HG02610 (cell line): ENCODE measurements at regions not wholly inside any gene's neighbourhood (a gene's known extent, or its start where the extent isn't known, plus 50 kb on each side); places are given as distances from the start of the nearest gene placed in this dataset.
"Not testable (repeated sequence)": the region's sequence is repeated elsewhere in the genome, so short reads cannot be mapped to it uniquely, and the experiment has no call there.

Experiments used
- ATAC-seq: cut with Tn5 transposase; IDR thresholded peaks from one replicate; pipeline ENCODE4 v1.9.1; 2021; ENCODE audit warnings: mild to moderate bottlenecking, moderate library complexity; ENCODE audit not compliant: unreplicated experiment

DNA sequence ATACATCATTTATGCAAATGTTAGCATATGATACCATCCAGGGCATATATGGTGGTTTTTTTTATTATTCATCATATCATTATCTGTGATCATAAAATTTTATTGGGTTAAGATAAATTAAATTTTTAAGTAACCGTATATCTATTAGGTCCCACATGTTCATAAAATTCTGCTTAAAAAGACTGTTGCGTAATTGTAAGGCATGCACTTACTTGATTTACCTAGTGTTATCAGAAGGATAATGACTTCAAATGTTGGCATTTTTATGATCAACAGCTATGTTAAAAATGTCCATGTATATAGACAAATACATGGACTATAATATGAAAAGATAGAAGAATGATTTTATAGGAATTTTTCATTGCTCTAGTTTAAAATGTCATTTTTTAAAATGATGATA lies 1625.5 kb upstream of the CELF4 start:
- no peak for ATAC-seq

DNA sequence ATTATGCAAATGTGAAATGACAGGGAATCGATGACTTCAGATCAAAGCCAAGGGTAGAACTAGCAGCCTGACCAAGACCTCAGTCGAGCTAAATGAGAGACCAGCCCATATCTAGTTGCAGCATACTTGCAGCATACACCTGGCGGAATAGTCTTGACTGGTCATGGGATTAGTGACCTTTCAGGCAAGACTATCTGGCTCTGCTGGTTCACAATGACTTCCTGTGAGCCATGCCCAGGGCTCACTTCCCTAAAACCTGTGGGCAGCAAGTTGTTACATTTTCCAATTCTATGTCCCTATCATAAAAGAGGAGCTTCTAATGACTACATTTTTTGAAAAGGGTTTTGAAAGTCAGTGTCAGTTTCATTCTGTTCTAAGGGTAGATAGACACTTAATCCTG lies 1624.9 kb upstream of the CELF4 start:
- ATAC-seq, result no peak

DNA sequence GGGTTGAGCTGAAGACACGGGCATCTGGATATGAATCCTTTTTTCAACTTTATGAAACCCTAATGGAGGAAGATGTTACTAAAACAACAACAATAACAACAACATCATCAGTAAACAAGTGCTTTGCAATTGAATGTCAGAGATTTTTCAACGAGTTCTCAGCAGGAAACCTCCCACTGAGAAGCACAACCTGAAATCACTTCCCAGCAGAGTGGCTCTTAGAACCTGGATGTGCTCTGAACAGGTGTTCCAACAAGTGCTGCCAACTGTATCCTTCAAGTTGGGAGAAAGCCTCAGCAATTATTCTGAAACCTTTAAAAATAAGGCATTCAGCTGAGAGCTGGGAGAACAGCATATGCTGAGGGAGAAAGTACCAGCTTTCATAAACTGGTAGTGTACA lies 1622.7 kb upstream of the CELF4 start:
- no peak for ATAC-seq

DNA sequence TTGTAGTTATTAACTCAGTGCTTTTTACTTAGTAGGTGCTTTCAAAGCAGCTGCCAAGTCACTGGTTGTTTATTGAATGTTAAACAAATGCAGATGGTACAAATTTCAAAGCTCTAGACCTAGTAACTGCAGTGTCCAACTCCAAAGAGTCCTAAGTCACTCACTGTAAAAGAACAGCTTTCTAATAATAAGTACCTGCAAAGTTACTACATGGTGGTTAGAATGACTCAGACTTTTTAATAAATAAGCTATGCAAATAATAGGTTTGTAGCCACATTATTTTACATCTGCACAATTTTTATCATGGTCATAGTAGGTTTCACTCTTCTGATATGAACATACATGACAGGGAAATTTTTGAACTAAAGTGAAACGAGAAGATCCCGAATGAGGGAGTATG lies 1620.4 kb upstream of the CELF4 start:
- no peak for ATAC-seq

GRCh38 chr18:39184176-39184575 lies 1618.6 kb upstream of the CELF4 start:
- ATAC-seq, result no peak

GRCh38 chr18:39178166-39178565 lies 1612.6 kb upstream of the CELF4 start:
- no peak for ATAC-seq

GRCh38 chr18:39172695-39173421 lies 1607.3 kb upstream of the CELF4 start:
- ATAC-seq, result no peak

GRCh38 chr18:39168723-39169122 lies 1603.1 kb upstream of the CELF4 start:
- no peak for ATAC-seq

GRCh38 chr18:39167990-39168389 lies 1602.4 kb upstream of the CELF4 start:
- ATAC-seq, result no peak

DNA sequence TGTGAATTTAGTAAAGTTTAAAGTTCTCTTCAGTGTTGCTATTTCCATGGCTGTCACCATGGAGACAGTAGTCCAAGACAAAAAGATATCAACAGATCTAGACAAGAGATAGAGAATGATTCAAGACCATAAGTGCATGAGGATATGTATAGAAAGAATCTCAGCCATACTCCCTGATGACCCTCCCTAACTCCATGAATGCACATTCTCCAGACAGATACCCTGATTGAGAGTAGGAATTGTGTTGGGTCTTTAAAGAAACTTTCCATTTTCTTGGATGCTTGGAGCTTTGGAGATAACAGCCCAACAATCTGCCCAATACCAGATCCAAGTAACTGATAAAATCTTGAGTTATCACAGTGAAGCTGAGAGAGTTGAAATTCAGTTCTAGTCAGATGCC lies 1601.2 kb upstream of the CELF4 start:
- no peak for ATAC-seq

- no peak for ATAC-seq
Observed at GRCh38 chr18:39162013-39162827, 1596.6 kb upstream of the CELF4 start.

- no peak for ATAC-seq
Observed at GRCh38 chr18:39149211-39149806, 1583.7 kb upstream of the CELF4 start.

DNA sequence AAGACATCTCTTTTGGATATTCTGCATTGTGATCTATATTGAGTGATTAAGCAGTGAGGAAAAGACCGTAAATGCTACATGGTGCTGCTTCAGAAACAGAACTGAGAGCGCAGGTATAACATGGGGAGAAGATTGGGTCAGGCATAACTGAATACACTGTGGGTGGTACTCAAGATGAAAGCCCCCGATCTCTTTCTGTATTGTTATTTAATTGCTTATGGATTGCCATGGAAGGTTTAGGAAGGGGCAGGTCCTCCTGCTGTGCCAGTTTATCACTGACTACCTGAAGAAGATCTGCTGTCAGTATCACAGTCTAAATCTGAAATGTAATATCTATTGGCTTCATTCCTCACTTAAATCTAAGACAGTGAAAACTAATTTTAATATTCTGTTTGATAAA lies 1568.7 kb upstream of the CELF4 start:
- no peak for ATAC-seq

DNA sequence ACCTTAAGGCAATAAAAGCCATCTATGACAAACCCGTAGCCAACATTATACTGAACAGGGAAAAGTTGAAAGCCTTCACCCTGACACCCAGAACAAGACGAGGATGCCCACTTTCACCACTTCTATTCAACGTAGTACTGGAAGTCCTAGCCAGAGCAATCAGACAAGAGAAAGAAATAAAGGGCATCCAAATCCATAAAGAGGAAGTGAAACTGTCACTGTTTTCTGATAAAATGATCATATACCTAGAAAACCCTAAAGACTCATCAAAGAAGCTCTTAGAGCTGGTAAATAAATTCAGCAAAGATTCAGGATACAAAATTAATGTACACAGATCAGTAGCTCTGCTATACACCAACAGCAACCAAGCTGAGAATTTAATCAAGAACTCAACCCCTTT lies 1561.9 kb upstream of the CELF4 start:
- not testable (repeated sequence) for ATAC-seq

DNA sequence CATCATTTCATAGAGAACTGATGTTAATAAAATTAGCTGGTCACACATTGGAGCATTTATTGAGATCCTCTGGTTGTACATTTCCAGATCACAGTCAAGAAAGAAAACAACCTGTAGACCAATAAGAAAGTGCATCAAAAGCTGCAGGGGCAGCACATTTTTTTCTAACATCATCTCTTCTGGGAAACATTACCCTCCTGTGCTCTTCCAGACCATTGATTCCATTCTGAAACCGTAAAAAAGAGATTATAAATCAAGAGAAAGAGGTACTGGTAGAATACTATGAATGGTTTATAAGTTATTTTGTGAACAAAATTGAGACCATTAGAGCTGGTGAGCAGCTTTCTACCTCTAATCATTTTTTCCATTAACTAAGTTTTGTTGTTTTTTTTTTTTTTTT lies 1548.2 kb upstream of the CELF4 start:
- no peak for ATAC-seq

DNA sequence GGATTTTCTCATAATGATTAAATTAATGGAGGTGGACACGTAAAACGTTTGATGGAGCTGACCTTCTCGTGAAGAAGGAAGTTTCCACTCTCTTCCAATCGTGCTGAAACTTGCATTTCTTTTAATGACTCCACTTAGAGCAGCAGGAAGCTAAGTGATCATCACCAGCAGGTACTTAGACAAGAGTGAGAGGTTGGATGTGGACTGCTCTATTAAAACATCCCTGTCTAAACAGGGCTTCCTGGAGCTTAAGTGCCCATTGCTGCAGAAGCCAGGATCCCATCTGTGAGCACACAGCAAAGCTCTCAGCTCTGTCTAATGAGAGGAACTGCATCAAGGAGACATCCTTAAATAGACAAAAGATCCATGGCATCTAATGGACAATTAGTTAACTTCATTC lies 1539.5 kb upstream of the CELF4 start:
- no peak for ATAC-seq

DNA sequence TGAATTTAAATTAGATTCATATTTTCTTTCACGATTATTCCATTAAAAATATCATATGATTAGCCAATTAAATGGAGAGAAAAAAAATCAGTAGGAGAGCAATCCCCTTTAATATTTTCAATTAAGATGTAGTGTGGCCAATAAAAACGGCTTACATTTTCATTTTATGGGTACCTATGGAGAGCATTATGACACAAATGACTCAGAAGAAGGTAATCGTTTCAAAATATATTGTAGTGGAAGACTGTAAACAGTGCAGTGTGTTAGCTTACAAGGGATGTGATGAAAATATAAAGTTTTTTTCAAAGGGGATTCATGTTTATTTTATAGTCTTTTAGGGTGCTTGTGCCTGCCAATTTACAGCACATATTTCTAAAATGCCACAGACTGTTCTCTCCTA lies 1507.4 kb upstream of the CELF4 start:
- no peak for ATAC-seq

DNA sequence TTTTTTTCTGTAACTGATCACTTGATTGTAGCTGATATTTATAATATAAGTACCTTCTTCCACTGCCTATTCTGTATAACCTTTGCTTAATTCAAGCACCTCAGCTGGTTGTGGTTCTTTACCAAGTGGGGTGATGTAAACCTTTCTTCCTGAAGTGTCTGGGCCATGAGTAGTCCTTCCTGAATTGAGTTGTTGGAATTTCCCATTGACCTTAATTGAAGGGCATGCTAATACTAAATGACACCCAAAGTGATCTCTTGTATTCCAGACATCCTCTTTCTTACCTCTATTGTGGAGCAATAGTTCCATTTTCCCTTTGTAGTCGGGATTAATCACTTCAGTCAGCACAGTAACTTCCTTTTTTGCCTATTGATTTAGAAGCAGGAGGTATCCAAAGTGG lies 1496.8 kb upstream of the CELF4 start:
- no peak for ATAC-seq

DNA sequence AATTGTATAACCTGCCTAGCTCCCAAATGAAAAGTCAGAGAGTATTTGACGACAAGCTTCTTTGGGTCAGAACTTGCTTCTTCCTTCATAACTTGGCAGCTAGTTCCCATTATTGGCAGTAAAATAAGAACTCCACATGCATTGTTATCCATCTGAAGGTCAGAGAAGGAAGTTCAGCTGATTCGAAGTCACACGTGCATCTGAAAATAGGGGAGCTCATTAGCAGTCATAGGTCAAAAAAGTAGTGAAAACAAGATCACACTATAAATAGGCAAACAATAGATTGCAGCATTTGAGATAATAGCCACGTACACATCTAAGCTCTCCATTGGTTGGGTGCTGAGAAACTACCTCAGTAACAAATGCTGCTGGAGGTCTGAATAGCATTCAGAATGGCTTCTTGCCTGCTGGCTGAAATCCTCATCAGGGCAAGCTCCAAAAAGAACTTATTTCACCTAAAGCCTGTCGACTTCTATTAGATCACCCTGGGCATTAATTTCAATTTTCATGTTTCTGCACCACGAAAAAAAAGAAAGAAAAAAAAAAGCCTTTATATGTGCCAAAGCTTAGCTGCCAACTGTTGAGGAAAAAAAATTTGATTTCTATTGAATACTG lies 1492.9 kb upstream of the CELF4 start:
- ATAC-seq, result no peak

DNA sequence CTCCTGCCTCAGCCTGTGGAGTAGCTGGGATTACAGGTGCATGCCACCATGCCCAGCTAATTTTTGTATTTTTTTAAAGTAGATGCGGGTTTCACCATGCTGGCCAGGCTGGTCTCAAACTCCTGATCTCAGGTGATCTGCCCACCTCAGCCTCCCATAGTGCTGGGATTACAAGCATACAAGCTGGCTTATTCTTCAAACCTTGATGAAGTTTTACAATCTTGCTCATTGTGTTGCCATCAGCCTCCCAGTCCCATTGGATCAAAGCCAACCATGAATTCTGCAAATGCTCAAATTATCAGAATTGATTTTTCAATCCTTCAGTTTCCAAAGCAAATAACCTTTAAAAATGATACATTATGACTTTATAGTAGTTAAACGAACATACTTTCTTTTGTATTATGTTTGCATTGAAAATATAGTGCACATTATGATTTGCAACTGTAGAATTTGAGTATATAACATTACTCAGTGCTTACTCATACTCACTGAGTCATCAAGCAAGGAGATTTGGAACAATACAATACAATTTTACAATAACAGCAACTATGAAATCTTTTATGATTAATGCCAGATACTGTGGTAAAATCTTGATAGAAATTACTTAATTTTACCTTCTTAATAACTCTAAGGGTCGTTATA lies 1491.9 kb upstream of the CELF4 start:
- ATAC-seq, result no peak

GRCh38 chr18:39053571-39053970 lies 1488.0 kb upstream of the CELF4 start:
- no peak for ATAC-seq
